Medulla oblongata (tissue), 1 donor: ENCODE measurements at regions not wholly inside any gene's neighbourhood (a gene's known extent, or its start where the extent isn't known, plus 50 kb on each side); places are given as distances from the start of the nearest gene placed in this dataset.
"Not testable (repeated sequence)": the region's sequence is repeated elsewhere in the genome, so short reads cannot be mapped to it uniquely, and the experiment has no call there.

ENCODE experiments used
- DNase-seq: peaks from one replicate; pipeline ENCODE4 v3.0.0-alpha.2; 2015; ENCODE audit errors: extremely low spot score

DNA sequence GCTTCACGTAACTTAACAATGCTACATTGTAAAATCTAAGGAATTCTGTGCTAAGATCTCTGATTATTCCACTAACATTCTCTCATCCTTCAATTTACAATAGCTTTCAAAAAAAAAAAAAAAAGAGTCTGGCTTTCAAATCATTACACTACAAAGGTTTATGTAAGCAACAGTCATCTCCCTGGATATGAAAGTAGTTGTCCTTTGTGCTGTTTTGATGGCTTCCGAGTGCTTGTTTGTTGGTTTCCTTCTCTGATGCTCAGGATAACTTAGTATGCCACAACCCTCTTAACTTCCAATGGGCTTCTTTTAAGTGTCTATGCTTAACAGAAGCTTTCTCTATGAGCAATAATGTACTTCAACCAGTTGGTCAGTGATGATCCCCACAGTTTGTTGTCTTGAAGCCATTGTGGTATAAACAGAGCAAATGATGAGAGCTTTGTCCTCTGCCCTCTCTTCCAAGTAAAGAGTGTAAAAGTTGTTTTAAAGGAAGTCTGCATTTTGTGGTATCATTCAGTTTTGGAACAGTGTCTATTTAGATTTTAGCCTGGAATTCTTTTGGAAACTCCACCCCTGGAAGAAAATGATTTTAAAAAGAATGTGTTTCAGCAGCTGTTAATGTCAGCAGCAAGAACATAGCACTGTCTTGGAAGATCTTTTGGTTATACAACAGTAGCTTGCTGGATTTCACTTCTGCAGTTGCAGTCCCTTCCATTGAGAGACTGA lies 396.1 kb upstream of the RGS6 start:
- no peak for DNase-seq

DNA sequence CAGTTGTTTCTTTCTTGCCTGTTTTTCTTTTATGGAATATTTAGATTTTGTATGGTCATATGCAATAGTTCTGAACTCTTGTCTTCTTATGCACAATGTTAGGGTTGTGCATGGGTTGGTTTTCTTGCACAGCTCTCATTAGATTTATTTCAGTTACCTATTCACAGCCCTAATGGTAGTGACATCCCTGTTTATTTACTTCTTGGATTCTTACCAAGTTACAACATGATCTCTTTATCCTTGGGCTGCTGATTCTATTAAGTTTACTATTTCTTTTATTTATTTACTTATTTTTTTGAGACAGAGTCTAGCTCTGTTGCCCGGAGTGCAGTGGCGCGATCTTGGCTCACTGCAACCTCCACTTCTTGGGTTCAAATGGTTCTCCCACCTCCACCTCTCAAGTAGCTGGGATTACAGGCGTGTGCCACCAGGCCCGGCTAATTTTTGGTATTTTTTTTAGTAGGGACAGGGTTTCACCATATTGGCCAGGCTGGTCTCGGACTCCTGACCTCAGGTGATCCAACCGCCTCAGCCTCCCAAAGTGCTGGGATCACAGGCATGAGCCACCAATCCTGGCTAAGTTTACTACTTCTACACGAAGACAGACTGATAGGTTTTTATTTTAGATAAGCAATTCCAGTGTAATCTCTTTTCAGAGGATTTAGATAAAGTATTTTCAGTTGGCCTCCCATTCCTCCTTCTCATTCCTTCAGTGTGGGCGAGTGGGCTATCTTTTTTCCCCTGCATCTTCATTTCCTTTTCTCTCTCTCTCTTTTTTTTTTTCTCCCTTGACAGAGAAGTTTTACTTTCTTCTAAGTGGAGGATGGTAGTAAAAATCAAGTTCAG lies 395.1 kb upstream of the RGS6 start:
- DNase-seq: no peak

DNA sequence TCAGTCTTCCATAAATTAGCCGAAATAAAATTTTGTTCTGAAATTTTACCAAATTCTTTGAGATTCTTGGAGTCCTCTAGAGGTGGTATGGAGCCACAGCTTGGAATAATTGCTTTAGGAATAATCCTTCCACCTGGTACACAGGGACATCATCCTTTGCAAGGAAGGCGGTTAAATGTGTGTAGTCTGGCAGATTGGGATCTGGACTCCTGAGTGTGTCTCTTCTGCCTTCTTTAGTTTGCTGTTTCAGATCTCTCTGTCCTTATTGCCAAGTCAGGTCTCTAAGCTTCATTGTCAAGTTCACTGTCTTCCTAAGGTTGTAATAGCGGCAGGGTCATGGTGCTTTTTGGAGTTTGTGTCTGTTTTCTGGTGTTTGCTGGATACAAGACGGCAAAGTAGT lies 393.9 kb upstream of the RGS6 start:
- DNase-seq: no peak

DNA sequence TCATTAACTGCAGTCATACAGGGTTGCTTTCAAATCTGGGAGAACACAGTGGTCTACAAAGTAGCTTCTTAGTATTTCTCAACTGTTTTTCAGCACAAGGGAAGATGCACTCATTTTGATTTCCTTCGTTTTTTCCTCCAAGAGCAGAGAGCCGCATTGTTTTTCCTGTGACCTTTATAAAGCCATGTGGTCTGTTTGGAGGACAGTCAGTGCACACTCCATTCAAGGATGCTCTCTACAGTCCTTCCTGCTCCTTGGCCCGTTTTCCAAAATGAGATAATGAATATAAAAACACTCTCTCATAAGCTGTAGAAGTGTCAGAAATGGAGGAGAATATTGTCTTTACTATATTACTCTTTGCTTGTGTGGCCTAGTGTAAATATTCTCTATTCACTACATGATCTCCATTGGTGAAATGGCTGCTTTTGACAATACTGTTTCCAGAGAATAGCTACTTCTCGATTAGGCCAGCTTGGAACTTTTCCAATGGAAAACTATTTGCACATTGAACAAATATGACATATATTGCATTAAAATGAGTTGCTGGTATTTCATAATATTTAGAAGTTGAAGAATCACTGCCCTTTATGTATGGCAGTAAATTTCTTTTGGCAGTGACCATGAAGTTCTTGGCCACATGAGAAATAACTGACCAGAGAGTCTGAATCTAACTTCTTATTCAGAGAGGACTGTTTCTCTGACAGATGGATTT lies 393.1 kb upstream of the RGS6 start:
- peak; percentile 27 for DNase-seq

DNA sequence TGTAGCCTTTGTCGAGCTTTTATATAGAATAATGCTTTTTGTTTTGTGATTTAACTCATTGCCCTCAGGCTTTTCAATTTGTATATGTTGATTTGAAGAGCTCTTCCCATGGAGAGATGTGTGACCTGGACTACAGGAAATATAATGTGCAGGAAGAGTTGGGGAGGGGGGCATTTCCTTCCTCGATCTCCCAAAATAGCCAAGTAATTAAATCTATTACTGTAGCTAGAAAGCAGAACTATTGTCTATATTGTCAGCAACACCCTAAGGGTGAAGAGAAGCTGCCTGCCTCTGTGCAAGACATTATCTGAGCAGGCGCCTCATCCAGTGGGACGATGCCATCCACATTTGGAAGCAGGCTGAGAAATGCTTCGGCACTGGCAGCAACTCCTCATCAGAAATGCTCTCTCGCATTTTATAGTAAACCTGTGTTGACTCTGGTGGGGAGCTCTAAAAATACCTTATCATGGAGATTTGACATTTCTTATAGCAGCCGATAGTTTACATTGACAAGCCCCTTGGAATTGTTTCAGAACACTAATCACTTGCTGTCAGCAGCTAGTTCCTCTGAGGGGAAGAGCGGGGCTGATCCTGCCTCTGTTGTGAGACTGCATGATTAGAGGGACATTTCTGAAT lies 392.5 kb upstream of the RGS6 start:
- peak; percentile 45 for DNase-seq

DNA sequence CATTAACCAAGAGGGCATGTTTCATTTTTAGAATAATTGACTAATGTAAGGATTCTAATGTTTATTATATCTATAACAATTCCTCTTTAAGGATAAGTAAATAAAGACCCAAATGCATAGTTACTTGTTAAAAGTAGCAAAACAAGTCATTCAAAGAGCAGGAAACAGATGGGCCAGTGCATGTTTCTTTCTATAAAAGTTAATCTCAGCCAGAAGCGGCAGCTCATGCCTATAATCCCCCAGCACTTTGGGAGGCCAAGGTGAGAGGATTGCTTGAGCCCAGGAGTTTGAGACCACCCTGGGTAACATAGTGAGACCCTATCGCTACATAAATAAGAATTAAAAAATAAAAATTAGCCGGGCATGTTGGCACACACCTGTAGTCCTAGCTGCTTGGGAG lies 391.0 kb upstream of the RGS6 start:
- DNase-seq: no peak

DNA sequence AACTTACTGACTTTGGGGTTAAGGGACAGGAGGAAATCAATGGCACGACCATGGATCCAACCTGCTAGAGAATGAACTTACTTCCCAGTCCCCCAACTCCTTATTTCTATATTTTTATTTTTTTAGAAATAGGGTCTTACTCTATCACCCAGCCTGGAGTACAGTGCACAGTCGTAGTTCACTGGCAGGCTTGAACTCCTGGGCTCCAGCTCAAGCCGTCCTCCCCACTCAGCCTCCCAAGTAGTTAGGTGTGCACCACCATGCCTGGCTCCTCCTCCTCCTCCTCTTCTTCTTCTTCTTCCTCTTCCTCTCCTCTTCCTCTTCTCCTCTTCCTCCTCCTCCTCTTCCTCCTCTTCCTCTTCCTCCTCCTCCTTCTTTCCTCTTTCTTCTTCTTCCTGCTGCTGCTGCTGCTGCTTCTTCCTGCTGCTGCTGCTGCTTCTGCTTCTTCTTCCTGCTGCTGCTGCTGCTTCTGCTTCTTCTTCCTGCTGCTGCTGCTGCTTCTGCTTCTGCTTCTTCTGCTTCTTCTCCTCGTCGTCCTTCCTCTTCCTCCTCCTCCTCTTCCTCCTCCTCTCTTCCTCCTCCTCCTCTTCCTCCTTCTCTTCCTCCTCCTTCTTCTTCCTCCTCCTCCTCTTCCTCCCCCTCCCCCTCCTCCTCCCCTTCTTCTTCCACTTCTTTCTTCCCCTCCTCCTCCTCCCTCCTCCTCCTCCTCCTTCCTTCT lies 390.1 kb upstream of the RGS6 start:
- no peak for DNase-seq

DNA sequence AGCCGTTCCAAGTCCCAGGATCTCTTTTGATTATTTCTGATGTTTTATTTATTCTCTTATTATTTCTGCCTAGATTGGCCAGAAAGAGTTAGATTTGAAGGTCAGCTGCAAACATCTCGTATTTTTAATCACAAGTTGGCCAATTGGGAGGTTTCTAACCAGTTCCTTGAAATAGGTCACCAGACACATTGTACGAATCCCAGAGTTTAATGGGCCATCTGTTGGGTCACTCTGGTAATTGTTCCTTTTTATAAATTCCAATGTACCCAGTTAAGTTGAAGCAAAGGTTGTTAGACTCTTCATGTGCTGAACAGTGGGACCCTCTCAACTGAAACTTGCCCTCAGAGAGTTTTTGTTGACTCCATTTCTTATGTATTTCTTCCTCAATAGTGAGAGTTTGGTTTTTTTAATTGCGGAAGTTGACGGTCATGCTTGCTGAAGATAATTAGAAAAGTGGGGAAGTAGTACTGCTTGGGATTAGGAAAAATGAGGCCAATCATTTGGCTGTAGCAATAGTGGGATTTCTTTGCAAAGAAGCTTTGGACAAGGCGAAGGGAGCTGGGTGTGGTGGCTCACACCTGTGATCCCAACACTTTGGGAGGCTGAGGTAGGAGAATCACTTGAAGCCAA lies 382.7 kb upstream of the RGS6 start:
- no peak for DNase-seq

DNA sequence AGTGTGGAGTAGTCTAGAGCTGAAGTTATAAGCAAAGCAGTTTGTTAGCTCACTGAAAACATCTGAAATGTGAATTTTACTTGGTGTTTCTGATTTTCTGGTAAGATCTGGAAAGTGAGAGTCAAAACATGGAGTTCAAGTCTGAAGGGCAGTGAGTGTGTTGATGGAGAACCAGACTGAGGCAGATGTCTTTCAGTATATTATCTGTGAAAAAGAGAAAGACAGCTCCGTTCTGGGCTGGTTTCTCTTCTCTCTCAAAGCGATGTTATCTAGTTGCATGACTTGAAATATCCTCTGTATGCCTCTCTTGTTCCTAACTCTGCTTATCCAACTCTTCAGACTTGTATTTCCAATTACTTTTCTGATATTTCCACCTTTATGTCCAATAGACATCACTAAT lies 381.9 kb upstream of the RGS6 start:
- DNase-seq: no peak

DNA sequence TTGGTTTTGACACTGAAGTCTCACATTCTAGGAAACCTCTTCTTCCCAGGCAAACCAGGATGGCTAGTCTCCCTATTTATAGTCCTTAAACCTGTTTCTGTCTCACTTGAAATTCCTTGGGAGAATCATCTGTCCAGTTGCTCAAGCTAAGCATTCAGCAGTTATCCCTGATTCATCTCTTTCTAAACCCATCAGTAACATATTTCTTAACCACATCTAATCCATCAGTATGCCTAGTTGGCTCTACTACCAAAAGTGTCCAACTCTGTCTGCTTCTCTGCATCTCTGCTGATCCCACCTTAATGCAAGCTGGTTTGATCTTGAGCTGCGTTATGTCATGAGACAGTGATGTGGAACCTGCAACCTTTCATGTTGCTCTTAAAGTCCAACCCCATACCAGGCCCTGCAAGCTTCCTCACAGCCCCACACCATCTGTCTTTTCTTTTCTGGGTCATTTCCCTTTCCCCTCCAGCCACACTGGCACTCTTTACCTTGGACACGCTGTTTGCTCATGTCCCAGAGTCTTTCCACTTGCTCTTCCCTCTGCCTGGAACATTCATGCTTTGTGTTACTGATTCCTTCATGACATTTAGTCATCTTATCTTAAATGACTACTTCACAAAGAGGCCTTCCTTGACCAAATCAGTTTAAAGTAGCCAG lies 380.8 kb upstream of the RGS6 start:
- no peak for DNase-seq

DNA sequence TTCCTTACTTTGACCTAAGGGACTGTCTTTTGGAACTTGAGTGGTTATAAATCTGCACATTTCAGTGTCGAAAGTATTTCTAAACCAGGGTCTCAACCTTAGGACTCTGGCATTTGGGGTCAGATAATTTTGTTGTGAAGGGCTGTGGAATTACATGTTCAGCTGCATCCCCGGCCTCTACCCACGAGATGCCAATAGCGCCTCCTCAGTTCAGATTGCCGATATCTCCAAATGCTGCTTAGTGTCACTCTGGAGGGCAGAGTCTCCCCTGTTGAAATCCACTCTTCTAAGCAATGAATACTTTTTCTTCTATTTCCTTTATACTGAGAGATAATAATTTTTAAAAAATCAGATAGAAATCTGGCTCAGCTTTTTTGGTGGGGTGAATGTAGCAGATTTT lies 379.4 kb upstream of the RGS6 start:
- DNase-seq: no peak

DNA sequence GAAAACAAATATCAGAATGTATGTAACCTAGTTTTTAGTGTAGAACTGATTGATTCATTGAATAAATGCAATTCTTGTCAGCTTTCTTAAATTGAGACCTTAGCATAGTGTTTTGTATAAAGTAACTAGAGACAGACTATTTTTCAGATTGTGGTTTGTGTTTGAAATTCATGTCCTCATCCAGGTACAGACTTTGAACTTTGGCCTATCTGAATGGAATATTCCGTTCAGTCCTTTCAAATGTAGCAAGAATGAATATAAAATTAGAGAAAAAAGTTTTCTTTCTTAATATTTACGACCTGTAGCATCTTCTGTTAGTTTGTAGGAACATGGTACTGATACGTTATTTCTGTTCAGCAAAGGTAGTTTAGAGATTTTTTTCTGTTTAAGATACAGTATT lies 378.4 kb upstream of the RGS6 start:
- DNase-seq: no peak

DNA sequence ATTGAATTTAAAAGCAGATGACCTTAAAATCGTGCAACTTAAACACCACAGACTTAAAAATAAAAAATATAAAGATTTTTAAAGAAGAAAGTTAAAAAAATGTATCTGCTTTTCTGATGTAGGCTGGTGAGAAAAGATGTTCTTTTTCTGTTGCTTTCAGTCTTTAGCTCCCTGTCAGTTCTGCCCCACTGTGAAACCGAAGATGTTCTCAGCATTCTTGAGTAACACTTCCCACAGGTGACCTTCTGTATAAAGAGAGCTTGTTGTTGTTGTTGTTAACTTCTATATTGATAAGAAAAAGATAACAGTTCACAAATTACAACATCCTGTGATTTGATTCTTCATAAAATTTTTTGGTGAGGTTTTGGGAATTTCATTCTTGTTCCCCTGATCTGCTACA lies 377.9 kb upstream of the RGS6 start:
- no peak for DNase-seq

DNA sequence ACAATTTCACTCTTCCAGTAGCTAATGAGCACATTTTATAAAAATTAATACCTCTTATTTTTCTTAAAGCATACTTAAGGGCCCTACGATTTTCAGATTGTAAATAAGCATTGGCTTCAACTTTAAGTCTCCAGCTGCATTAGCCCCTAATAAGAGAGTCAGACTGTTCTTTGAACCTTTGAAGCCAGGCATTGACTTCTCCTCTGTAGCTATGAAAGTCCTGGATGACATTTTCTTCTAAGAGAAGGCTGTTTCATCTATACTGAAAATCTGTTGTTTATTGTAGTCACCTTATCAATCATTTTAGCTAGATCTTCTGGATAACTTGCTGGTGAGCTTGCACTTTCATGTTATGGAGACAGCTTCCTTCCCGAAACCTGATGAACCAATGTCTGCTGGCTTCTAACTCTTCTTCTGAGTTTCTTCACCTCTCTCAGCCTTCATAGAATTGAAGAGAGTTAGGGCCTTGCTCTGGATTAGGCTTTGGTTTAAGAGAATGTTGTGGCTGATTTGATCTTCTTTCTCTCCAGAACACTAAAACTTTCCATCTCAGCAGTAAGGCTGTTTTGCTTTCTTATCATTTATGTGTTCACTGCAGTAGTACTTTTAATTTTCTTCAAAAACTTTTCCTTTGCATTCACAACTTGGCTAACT lies 377.1 kb upstream of the RGS6 start:
- DNase-seq: no peak

DNA sequence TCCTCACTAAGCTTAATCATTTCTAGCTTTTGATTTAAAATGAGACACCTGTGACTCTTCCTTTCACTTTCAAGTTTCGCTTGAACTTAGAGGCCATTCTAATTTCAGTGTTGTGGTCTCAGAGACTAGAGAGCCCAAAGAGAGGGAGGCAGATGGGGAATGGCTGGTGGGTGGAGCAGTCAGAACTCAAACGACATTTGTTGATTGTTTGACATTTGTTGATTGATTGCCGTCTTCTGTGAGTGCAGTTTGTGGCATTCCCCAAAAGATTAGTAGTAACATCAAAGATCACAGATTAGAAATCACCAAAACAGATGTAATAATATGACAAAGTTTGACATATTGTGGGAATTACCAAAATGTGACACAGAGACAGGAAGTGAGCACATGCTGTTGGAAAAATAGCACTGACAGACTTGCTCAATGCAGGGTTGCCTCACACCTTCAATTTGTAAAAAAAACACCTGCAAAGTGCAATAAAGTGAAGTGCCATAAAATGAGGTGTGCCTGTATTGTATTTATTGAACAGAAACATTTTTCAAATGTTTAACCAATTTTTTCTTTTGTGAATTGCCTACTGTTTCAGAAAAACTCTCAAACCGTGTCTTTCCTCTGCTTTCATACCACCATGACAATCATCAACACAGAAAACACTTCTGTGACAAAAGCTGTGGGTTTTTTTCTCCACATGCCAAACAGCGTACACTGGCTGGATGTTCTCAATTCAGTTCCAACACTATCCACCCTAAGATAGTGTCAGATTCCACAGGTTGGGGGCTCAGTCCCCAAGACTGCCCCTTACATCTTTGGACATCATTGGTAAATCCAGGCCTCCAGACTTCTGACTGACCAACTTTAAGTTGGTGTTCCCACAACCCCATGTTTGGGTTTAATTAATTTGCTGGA lies 376.3 kb upstream of the RGS6 start:
- no peak for DNase-seq

DNA sequence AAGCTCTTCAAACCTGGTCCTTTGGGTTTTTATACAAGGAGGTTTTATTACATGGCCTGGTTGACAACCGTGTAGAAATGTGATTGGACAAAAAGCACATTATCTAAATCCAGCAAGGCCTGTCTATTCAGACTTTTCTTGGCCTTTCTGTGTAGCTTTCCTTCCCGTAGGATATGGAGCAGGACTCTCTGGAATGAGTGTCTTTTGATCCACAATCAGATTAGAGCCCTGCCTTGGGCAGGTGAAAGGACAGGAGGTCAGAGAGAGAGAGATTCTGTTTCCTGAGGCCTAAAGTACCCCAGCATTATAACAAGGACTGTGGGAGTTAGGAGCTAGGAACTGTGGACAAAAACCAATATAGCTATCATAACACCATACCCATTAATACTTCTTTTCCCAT lies 375.5 kb upstream of the RGS6 start:
- DNase-seq: no peak

DNA sequence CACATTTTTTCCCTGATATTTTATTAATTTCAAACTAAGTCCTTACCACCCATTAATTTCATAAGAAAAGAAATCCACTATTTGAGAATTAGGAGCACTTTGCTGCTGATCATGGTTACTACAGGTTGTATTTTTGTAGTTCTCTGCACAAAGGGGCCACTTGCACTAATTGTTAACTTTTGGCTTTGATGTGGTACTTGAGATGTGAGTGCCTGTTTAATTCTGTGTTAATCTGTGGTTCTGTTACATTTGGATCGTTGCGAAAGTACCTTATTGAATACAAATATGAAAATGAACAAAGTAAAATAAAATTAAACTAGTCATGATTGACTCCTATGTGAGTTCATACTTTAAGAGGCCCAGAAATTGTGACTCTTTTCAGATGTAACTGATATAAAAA lies 374.9 kb upstream of the RGS6 start:
- DNase-seq: no peak

DNA sequence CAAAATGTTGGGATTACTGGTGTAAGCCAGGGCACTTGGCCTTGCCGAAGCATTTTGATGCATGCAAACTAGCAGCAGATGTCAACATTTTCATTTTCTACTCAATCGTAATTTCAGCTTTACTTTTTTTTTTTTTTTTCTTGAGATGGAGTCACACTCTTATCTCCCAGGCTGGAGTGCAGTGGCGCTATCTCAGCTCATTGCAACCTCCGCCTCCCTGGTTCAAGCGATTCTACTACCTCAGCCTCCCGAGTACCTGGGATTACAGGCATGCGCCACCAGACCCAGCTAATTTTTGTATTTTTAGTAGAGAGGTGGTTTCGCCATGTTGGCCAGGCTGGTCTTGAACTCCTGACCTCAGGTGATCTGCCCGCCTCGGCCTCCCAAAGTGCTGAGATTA lies 373.3 kb upstream of the RGS6 start:
- DNase-seq: not testable (repeated sequence)

DNA sequence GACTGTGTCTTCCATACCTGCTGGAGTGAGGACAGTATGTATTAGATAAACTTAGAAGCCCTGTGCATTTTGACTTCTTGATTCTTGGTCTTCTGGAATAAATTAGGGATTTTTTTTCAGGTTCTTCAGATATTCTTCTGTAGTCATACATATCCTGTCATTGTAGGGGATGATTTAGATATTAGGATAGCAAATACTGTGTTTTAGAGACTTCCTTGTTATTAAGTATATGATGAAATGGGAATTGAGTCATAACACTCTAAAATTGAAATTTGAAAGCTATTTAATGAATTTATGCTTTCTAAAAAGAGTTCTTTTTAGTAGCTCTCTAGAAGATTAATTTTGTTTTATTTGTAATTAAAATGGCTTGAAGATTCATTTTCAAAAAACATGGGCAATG lies 371.5 kb upstream of the RGS6 start:
- no peak for DNase-seq
